Caco-2 (cell line): ENCODE measurements at regions not wholly inside any gene's neighbourhood (a gene's known extent, or its start where the extent isn't known, plus 50 kb on each side); places are given as distances from the start of the nearest gene placed in this dataset.

ENCODE experiments used
- BruUV-seq: library from RNA; stranded (reverse); fragments of 400-500 nt; replicated peaks from 2 replicates; lab custom pipeline; 2021; lab: Mats Ljungman, UMichigan
- CTCF ChIA-PET: fragments of 300-600 bp; sonication (Branson Sonifier 250); formaldehyde crosslinking; loops from one replicate; lab custom pipeline; 2022; ENCODE audit warnings: antibody characterized with exemption; lab: Charles Lee
- POLR2A ChIA-PET: fragments of 300-600 bp; sonication (Branson Sonifier 250); formaldehyde crosslinking; loops from one replicate; lab custom pipeline; 2022; ENCODE audit warnings: antibody characterized with exemption; lab: Charles Lee
- DNase-seq, 2 experiments: peaks; one replicate each; pipeline versions ENCODE4 v3.0.0 to v3.0.0-alpha.2; 2020 to 2022
- H3K27me3 ChIP-seq: replicated peaks from 2 replicates; pipeline ENCODE4 v1.6.0; 2011; ENCODE audit warnings: low read length; ENCODE audit not compliant: control insufficient read depth, insufficient read depth
- H3K36me3 ChIP-seq: 2 replicates; pipeline ENCODE4 v1.5.1; 2011; ENCODE audit warnings: low read length; ENCODE audit not compliant: control insufficient read depth, insufficient read depth
- H3K4me1 ChIP-seq: fragments of 250-450 bp; sonication (Bioruptor Pico); 2 replicates; pipeline ENCODE4 v1.5.1; 2020; ENCODE audit warnings: mild to moderate bottlenecking
- H3K4me3 ChIP-seq: 2 replicates; pipeline ENCODE4 v1.5.1; 2011; ENCODE audit warnings: low read depth, mild to moderate bottlenecking, control low read depth, low read length
- H3K9me3 ChIP-seq: fragments of 250-450 bp; sonication (Bioruptor Pico); 2 replicates; pipeline ENCODE4 v1.5.1; 2020; ENCODE audit warnings: mild to moderate bottlenecking, moderate library complexity
- H3K27ac Mint-ChIP-seq: one replicate; pipeline ENCODE4 v1.8.0; 2022; ENCODE audit warnings: mixed read lengths; ENCODE audit not compliant: unreplicated experiment
- H3K27me3 Mint-ChIP-seq: one replicate; pipeline ENCODE4 v1.8.0; 2022; ENCODE audit warnings: mixed read lengths; ENCODE audit not compliant: insufficient read depth, unreplicated experiment
- H3K36me3 Mint-ChIP-seq: one replicate; pipeline ENCODE4 v1.8.0; 2022; ENCODE audit warnings: mild to moderate bottlenecking, mixed read lengths; ENCODE audit not compliant: insufficient read depth, unreplicated experiment
- H3K4me1 Mint-ChIP-seq: one replicate; pipeline ENCODE4 v1.8.0; 2022; ENCODE audit warnings: low read depth, mixed read lengths; ENCODE audit not compliant: unreplicated experiment
- H3K4me3 Mint-ChIP-seq: one replicate; pipeline ENCODE4 v1.8.0; 2022; ENCODE audit warnings: mild to moderate bottlenecking, moderate library complexity, mixed read lengths; ENCODE audit not compliant: unreplicated experiment
- H3K9me3 Mint-ChIP-seq: one replicate; pipeline ENCODE4 v1.8.0; 2022; ENCODE audit warnings: mixed read lengths; ENCODE audit not compliant: unreplicated experiment
- CTCF ChIP-seq, 2 experiments: fragments of 200-600 bp in 1 of 2; IDR thresholded peaks; 1 replicate in 1 of 2; 2 replicates in 1 of 2; pipeline versions ENCODE4 v1.5.1 to v1.8.0; 2011 to 2022; ENCODE audit warnings: antibody characterized with exemption in 1 of 2, control low read depth in 1 of 2, inconsistent platforms in 1 of 2, low read depth in 1 of 2, low read length in 1 of 2, mild to moderate bottlenecking in 1 of 2, moderate library complexity in 1 of 2; ENCODE audit not compliant: insufficient read depth in 1 of 2, severe bottlenecking in 1 of 2, unreplicated experiment in 1 of 2
- intact Hi-C: fragments of 100-400 bp; cut with micrococcal nuclease; formaldehyde crosslinking; loops from one replicate; pipeline ENCODE4 v1.10.0; 2022; ENCODE audit not compliant: unreplicated experiment

- no peaks in the 10 kb centered on the region for H3K36me3 Mint-ChIP-seq
- Histone ChIP-seq H3K36me3 (no peaks in the 10 kb centered on the region), H3K9me3 (no peaks in the 10 kb centered on the region), H3K27me3 (no peaks in the 10 kb centered on the region), H3K4me3 (no peak overlapping the region), H3K4me1 (no peaks in the 10 kb centered on the region)
- no peak overlapping the region for H3K27ac Mint-ChIP-seq
- H3K9me3 Mint-ChIP-seq, result no peaks in the 10 kb centered on the region
- no peaks in the 10 kb centered on the region for H3K4me1 Mint-ChIP-seq
- H3K27me3 Mint-ChIP-seq, result peaks cover 16% of the 10 kb centered on the region
- no peak for TF ChIP-seq CTCF (IDR thresholded peaks at IDR 0.05; ENCODE audit: insufficient read depth in 1 of 2, low read depth in 1 of 2, low read length in 1 of 2, severe bottlenecking in 1 of 2, unreplicated experiment in 1 of 2)
- no peak for DNase-seq
- CTCF ChIA-PET, result no interaction called here
- no peak overlapping the region for H3K4me3 Mint-ChIP-seq
- intact Hi-C loops, result no loop called here
- POLR2A ChIA-PET, result no interaction called here
- BruUV-seq, result no TSS peak
These were observed 224.6 kb upstream of the STXBP6 start for GRCh38 chr14:25274529-25274928.

DNA sequence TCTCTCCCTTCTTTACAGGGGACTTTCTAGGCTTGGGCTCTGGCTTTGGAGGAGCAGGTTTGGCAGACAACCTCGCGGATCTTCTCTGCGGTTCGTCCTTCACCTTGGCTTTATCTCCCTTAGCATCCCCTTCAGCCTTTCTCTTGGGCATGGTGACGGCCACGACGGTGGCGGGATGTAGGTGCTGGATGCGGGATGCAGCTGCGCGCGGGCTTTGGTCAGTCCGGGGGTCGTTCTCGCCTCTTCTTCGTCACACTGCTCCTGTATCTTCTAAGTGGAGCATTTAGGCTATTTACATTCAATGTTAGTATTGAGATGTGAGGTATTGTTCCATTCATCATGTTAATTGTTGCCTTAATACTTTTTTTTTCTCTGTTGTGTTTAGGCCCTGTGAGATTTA lies 217.2 kb upstream of the STXBP6 start:
- no peak for TF ChIP-seq CTCF (IDR thresholded peaks at IDR 0.05; ENCODE audit: insufficient read depth in 1 of 2, low read depth in 1 of 2, low read length in 1 of 2, severe bottlenecking in 1 of 2, unreplicated experiment in 1 of 2)
- Histone ChIP-seq H3K4me3 (no peak overlapping the region), H3K27me3 (no peaks in the 10 kb centered on the region), H3K9me3 (no peaks in the 10 kb centered on the region), H3K36me3 (no peaks in the 10 kb centered on the region), H3K4me1 (no peaks in the 10 kb centered on the region)
- ChIA-PET CTCF (no interaction called here), POLR2A (no interaction called here)
- H3K9me3 Mint-ChIP-seq, result no peaks in the 10 kb centered on the region
- BruUV-seq, result no TSS peak
- peaks cover 18% of the 10 kb centered on the region for H3K27me3 Mint-ChIP-seq
- intact Hi-C loops, result no loop called here
- no peaks in the 10 kb centered on the region for H3K4me1 Mint-ChIP-seq
- DNase-seq, result no peak
- no peaks in the 10 kb centered on the region for H3K36me3 Mint-ChIP-seq
- no peak overlapping the region for H3K4me3 Mint-ChIP-seq
- H3K27ac Mint-ChIP-seq, result no peak overlapping the region

GRCh38 chr14:25259470-25259869 lies 209.5 kb upstream of the STXBP6 start:
- DNase-seq, result no peak
- no peak overlapping the region for H3K4me3 Mint-ChIP-seq
- Histone ChIP-seq H3K9me3 (no peaks in the 10 kb centered on the region), H3K36me3 (no peaks in the 10 kb centered on the region), H3K27me3 (no peaks in the 10 kb centered on the region), H3K4me3 (no peak overlapping the region), H3K4me1 (no peaks in the 10 kb centered on the region)
- TF ChIP-seq CTCF (IDR thresholded peaks at IDR 0.05; ENCODE audit: insufficient read depth in 1 of 2, low read depth in 1 of 2, low read length in 1 of 2, severe bottlenecking in 1 of 2, unreplicated experiment in 1 of 2), result no peak
- intact Hi-C loops, result no loop called here
- ChIA-PET CTCF (no interaction called here), POLR2A (no interaction called here)
- H3K27me3 Mint-ChIP-seq, result peaks cover 13% of the 10 kb centered on the region
- no peaks in the 10 kb centered on the region for H3K4me1 Mint-ChIP-seq
- no peaks in the 10 kb centered on the region for H3K9me3 Mint-ChIP-seq
- no peaks in the 10 kb centered on the region for H3K36me3 Mint-ChIP-seq
- BruUV-seq, result no TSS peak
- H3K27ac Mint-ChIP-seq, result no peak overlapping the region
